Suprapubic skin (tissue), 4 donors: ENCODE measurements at regions not wholly inside any gene's neighbourhood (a gene's known extent, or its start where the extent isn't known, plus 50 kb on each side); places are given as distances from the start of the nearest gene placed in this dataset.

ENCODE experiments used
- DNase-seq, 2 donors: peaks; one replicate each; pipeline ENCODE4 v3.0.0-alpha.2; 2019; ENCODE audit warnings: low spot score in 2 of 2
- H3K27ac ChIP-seq: fragments of 200-600 bp; sonication (generic); one replicate; pipeline ENCODE4 v1.5.1; 2019
- H3K27me3 ChIP-seq: fragments of 200-600 bp; sonication (generic); one replicate; pipeline ENCODE4 v1.5.1; 2019
- H3K36me3 ChIP-seq: fragments of 200-600 bp; sonication (generic); one replicate; pipeline ENCODE4 v1.5.1; 2019
- H3K4me1 ChIP-seq: fragments of 200-600 bp; sonication (generic); one replicate; pipeline ENCODE4 v1.5.1; 2019
- H3K4me3 ChIP-seq: fragments of 200-600 bp; sonication (generic); one replicate; pipeline ENCODE4 v1.5.1; 2019; ENCODE audit warnings: mild to moderate bottlenecking
- H3K9me3 ChIP-seq: fragments of 200-600 bp; sonication (generic); one replicate; pipeline ENCODE4 v1.5.1; 2019
- EP300 ChIP-seq: sonication (generic); formaldehyde crosslinking; IDR thresholded peaks from one replicate; pipeline ENCODE4 v1.6.1; 2017; ENCODE audit warnings: antibody characterized with exemption
- POLR2A ChIP-seq, 2 donors: fragments of 450-650 bp; IDR thresholded peaks; one replicate each; pipeline ENCODE4 v1.6.1; 2017; ENCODE audit warnings: antibody characterized with exemption in 2 of 2, mild to moderate bottlenecking in 2 of 2, moderate library complexity in 2 of 2
- POLR2AphosphoS5 ChIP-seq, 3 donors: sonication (generic); formaldehyde crosslinking; IDR thresholded peaks; one replicate each; pipeline ENCODE4 v1.6.1; 2017; ENCODE audit warnings: antibody characterized with exemption in 3 of 3
- WGBS: methylation state at CpG from one replicate; pipeline ENCODE4 v1.1.5; 2018; 5-methylcytosine and 5-hydroxymethylcytosine counted together
- TF ChIP-seq, protein P1 (sequence below), 2 donors: fragments of 200-600 bp in 1 of 2; fragments of 450-650 bp in 1 of 2; sonication (generic) in 1 of 2; IDR thresholded peaks; one replicate each; pipeline ENCODE4 v1.5.1; 2016 to 2019; ENCODE audit warnings: antibody characterized with exemption in 2 of 2, mild to moderate bottlenecking in 1 of 2, moderate library complexity in 1 of 2

DNA sequence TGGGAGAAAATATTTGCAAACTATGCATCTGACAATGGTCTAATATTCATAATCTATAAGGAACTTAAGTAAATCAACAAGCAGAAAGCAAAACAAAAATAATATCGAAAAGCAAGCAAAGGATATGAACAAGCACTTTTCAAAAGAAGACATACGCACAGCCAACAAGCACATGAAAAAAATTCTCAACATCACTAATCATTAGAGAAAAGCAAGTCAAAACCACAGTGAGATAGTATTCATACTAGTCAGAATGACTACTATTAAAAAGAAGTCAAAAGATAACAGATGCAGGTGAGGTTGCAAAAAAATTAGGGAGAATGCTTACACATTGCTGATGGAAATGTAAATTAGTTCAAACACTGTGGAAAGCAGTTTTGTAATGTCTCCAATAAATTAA is 410.2 kb downstream of the MMUT start:
- 78% methylated on average over 2 of the region's 2 CpGs for WGBS
- Histone ChIP-seq H3K27ac (no peak overlapping the region), H3K9me3 (no peaks in the 10 kb centered on the region), H3K36me3 (no peaks in the 10 kb centered on the region), H3K4me3 (no peak overlapping the region), H3K27me3 (no peaks in the 10 kb centered on the region), H3K4me1 (no peaks in the 10 kb centered on the region)
- DNase-seq = no peak
- TF ChIP-seq EP300 = no peak
- no peak for TF ChIP-seq POLR2AphosphoS5 (IDR thresholded peaks at IDR 0.05)
- TF ChIP-seq, protein P1, sequence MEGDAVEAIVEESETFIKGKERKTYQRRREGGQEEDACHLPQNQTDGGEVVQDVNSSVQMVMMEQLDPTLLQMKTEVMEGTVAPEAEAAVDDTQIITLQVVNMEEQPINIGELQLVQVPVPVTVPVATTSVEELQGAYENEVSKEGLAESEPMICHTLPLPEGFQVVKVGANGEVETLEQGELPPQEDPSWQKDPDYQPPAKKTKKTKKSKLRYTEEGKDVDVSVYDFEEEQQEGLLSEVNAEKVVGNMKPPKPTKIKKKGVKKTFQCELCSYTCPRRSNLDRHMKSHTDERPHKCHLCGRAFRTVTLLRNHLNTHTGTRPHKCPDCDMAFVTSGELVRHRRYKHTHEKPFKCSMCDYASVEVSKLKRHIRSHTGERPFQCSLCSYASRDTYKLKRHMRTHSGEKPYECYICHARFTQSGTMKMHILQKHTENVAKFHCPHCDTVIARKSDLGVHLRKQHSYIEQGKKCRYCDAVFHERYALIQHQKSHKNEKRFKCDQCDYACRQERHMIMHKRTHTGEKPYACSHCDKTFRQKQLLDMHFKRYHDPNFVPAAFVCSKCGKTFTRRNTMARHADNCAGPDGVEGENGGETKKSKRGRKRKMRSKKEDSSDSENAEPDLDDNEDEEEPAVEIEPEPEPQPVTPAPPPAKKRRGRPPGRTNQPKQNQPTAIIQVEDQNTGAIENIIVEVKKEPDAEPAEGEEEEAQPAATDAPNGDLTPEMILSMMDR (IDR thresholded peaks at IDR 0.05) = no peak
- no peak for TF ChIP-seq POLR2A (IDR thresholded peaks at IDR 0.05)

DNA sequence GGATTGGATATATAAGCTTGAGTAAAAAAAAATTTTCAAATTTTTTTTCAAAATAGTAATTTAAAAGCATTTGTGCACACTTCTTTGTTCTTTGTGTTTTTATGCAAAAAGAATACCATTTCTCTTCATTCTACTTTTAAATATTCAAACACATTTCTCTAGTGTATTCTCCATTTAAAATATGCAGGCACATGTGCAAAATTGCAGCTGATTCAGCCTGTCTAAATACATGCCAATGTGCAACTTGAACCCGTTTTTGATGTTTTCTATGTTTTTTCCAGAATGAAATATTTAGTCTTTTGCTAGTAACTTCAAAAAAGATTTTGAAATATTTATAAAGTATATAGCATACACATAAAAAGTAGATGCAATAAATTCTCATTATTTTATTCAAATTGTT is 411.8 kb downstream of the MMUT start:
- Histone ChIP-seq H3K36me3 (no peaks in the 10 kb centered on the region), H3K27ac (no peak overlapping the region), H3K9me3 (no peaks in the 10 kb centered on the region), H3K4me1 (no peaks in the 10 kb centered on the region), H3K27me3 (no peaks in the 10 kb centered on the region), H3K4me3 (no peak overlapping the region)
- 53% methylated on average over 1 of the region's 1 CpG for whole genome bisulfite sequencing
- TF ChIP-seq, protein P1 (IDR thresholded peaks at IDR 0.05) = no peak
- TF ChIP-seq EP300 = no peak
- TF ChIP-seq POLR2AphosphoS5 (IDR thresholded peaks at IDR 0.05) = no peak
- no peak for TF ChIP-seq POLR2A (IDR thresholded peaks at IDR 0.05)
- no peak for DNase-seq

DNA sequence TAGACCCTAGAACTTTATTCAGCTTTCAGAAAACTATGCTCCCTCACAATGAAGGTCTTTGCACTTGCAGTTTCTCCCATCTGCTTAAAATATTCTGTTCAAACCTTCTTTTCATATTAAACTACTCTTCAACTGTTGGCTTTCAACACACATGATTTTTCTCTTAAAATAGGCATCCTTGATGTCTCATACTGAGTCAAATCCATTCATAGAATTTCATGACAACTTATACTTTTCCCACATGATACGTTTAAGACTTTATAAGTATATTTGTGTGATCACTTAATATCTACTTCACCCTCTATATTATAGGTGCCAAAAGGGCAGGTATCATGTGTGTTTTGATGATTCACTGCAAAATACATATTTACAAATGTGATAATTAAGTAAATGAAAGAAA is 412.5 kb downstream of the MMUT start:
- 71% methylated on average over 1 of the region's 1 CpG for WGBS
- no peaks in the 10 kb centered on the region for H3K4me1 ChIP-seq
- H3K27me3 ChIP-seq = no peaks in the 10 kb centered on the region
- TF ChIP-seq EP300 (no peak), POLR2A (IDR thresholded peaks at IDR 0.05) (no peak), POLR2AphosphoS5 (IDR thresholded peaks at IDR 0.05) (no peak)
- TF ChIP-seq, protein P1 (IDR thresholded peaks at IDR 0.05) = no peak
- no peaks in the 10 kb centered on the region for H3K36me3 ChIP-seq
- DNase-seq = no peak
- no peak overlapping the region for H3K27ac ChIP-seq
- H3K4me3 ChIP-seq = no peak overlapping the region
- H3K9me3 ChIP-seq = no peaks in the 10 kb centered on the region

GRCh38 chr6:49038294-49038822 is 424.7 kb downstream of the MMUT start:
- no peak overlapping the region for H3K27ac ChIP-seq
- H3K9me3 ChIP-seq = no peaks in the 10 kb centered on the region
- no peaks in the 10 kb centered on the region for H3K36me3 ChIP-seq
- no peaks in the 10 kb centered on the region for H3K4me1 ChIP-seq
- DNase-seq = no peak
- TF ChIP-seq, protein P1 (IDR thresholded peaks at IDR 0.05) = no peak
- TF ChIP-seq POLR2A (IDR thresholded peaks at IDR 0.05) = no peak
- TF ChIP-seq POLR2AphosphoS5 (IDR thresholded peaks at IDR 0.05) = no peak
- no peak for TF ChIP-seq EP300
- no peak overlapping the region for H3K4me3 ChIP-seq
- 74% methylated on average over 2 of the region's 2 CpGs for WGBS
- no peaks in the 10 kb centered on the region for H3K27me3 ChIP-seq

DNA sequence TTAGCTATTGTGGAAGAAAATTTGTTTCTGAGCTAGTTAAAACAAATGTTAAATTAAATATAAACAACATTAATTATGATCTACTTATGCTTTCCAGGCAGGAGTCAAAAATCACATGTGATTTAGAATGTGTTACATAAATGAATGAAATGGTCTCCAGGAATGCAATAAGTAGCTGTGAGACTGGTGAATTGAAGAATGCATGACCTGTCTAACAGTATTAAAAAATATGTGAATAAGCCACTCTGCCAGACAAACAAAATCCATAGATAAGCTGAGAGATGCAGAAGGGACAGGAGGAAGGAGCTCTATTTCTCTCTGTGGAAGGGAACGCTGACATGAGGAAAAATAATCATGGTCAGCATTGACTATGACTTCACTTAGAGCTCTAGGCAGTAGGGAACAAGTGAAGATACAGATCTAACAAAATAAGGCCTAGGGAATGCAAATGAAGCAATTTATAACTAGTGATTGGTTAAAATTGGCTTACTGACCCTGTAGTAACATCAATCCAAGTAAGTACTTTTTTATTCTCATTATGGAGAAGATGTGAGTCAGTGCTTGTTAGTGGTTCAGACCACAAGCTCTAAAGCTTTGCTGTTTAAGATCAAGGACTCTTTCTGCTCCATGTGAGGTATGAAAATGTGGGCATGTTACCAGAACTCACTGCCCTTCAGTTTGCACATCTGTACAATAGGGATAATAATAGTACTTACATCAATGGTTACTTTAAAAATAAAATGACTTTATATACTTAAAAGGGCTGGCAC is 432.6 kb downstream of the MMUT start:
- H3K4me3 ChIP-seq = no peak overlapping the region
- TF ChIP-seq POLR2A (IDR thresholded peaks at IDR 0.05) (no peak), EP300 (no peak), POLR2AphosphoS5 (IDR thresholded peaks at IDR 0.05) (no peak)
- TF ChIP-seq, protein P1 (IDR thresholded peaks at IDR 0.05) = no peak
- H3K4me1 ChIP-seq = peaks cover 5% of the 10 kb centered on the region
- no peaks in the 10 kb centered on the region for H3K27me3 ChIP-seq
- H3K36me3 ChIP-seq = no peaks in the 10 kb centered on the region
- H3K27ac ChIP-seq = no peak overlapping the region
- DNase-seq = no peak
- WGBS = 86% methylated on average over 1 of the region's 1 CpG
- no peaks in the 10 kb centered on the region for H3K9me3 ChIP-seq
